Panc1 (cell line): ENCODE measurements at regions not wholly inside any gene's neighbourhood (a gene's known extent, or its start where the extent isn't known, plus 50 kb on each side); places are given as distances from the start of the nearest gene placed in this dataset.

ENCODE experiments used
- ATAC-seq: fragments of 200-7000 bp; cut with Tn5 transposase; 2 replicates; pipeline ENCODE4 v1.9.1; 2020; ENCODE audit warnings: mild to moderate bottlenecking, moderate library complexity
- BruUV-seq: library from RNA; stranded (reverse); fragments of 400-500 nt; replicated peaks from 2 replicates; lab custom pipeline; 2021; lab: Mats Ljungman, UMichigan
- CTCF ChIA-PET: fragments of 300-600 bp; sonication (Branson Sonifier 250); formaldehyde crosslinking; loops from one replicate; lab custom pipeline; 2022; ENCODE audit warnings: antibody characterized with exemption; lab: Charles Lee
- POLR2A ChIA-PET: fragments of 300-600 bp; sonication (Branson Sonifier 250); formaldehyde crosslinking; loops from one replicate; lab custom pipeline; 2022; ENCODE audit warnings: antibody characterized with exemption; lab: Charles Lee
- DNase-seq: peaks from one replicate; pipeline ENCODE4 v3.0.0-alpha.2; 2010; ENCODE audit warnings: low read depth, low spot score
- H3K27ac ChIP-seq: 2 replicates; pipeline ENCODE4 v1.5.1; 2011; ENCODE audit warnings: mild to moderate bottlenecking, low read length, inconsistent platforms
- H3K27me3 ChIP-seq: fragments of 200-500 bp; sonication (Bioruptor generic); 2 replicates; pipeline ENCODE4 v1.6.0; 2014; ENCODE audit warnings: low read length, inconsistent platforms; ENCODE audit not compliant: control insufficient read depth, insufficient read depth
- H3K36me3 ChIP-seq: fragments of 200-500 bp; sonication (Bioruptor generic); 2 replicates; pipeline ENCODE4 v1.5.1; 2014; ENCODE audit warnings: inconsistent platforms, mild to moderate bottlenecking, low read length, moderate library complexity; ENCODE audit not compliant: control insufficient read depth, insufficient read depth
- H3K4me1 ChIP-seq: 2 replicates; pipeline ENCODE4 v1.5.1; 2011; ENCODE audit warnings: inconsistent platforms, mild to moderate bottlenecking, low read length, moderate library complexity; ENCODE audit not compliant: control insufficient read depth, insufficient read depth
- H3K4me3 ChIP-seq, 2 experiments: 2 replicates each; pipeline ENCODE4 v1.5.1; 2011 to 2012; ENCODE audit warnings: low read depth in 2 of 2, low read length in 2 of 2, mild to moderate bottlenecking in 2 of 2, inconsistent platforms in 1 of 2, moderate library complexity in 1 of 2
- H3K9me3 ChIP-seq: fragments of 200-500 bp; sonication (Bioruptor generic); 2 replicates; pipeline ENCODE4 v1.5.1; 2014; ENCODE audit warnings: low read depth, mild to moderate bottlenecking, inconsistent platforms, low read length, moderate library complexity; ENCODE audit not compliant: control insufficient read depth, insufficient read depth
- POLR2AphosphoS5 ChIP-seq: IDR thresholded peaks from 2 replicates; pipeline ENCODE4 v1.6.1; 2012; ENCODE audit warnings: mild to moderate bottlenecking, low read depth, low read length, moderate library complexity
- REST ChIP-seq, 2 experiments: IDR thresholded peaks; 2 replicates each; pipeline ENCODE4 v1.6.1; 2011 to 2012; ENCODE audit warnings: low read depth in 2 of 2, control low read depth in 1 of 2, low read length in 1 of 2, mild to moderate bottlenecking in 1 of 2, moderate library complexity in 1 of 2; ENCODE audit not compliant: insufficient read depth in 1 of 2
- SIN3A ChIP-seq: IDR thresholded peaks from 2 replicates; pipeline ENCODE4 v1.6.1; 2012; ENCODE audit warnings: low read depth, mild to moderate bottlenecking, low read length, moderate library complexity, borderline replicate concordance; ENCODE audit not compliant: insufficient read depth
- TCF7L2 ChIP-seq: IDR thresholded peaks from 2 replicates; pipeline ENCODE4 v1.6.1; 2011; ENCODE audit warnings: mild to moderate bottlenecking, low read depth, low read length, inconsistent platforms
- in situ Hi-C: cut with HindIII; loops from 2 replicates; pipeline ENCODE4 v1.10.0; 2016; ENCODE audit warnings: low sequenced_read_pairs, low pct_unique_long_range_greater_than_20kb
- intact Hi-C: fragments of 100-400 bp; cut with micrococcal nuclease; formaldehyde crosslinking; loops from one replicate; pipeline ENCODE4 v1.10.0; 2022; ENCODE audit not compliant: unreplicated experiment
- TF ChIP-seq, protein P1 (sequence below): fragments of 450-650 bp; IDR thresholded peaks from 2 replicates; pipeline ENCODE4 v1.5.1; 2017; ENCODE audit warnings: mild to moderate bottlenecking

DNA sequence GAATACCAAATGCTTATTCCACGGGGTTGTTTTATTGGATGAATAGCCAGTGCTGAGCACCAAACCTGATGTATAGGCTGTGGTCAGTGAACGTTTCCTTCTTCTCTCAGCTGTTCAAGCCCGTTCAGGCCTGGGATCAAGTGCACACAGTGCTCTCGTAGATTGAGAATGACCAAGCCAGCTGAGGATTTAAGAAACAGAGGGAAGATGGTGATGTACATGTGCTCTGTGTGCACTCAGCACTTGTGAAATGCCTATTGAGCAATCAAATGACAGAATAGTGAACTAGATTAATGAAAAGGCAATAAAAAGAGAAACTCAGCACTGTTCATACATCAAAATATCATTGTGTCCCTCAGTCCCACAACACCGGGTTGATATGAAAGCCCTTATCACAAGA is 302.5 kb downstream of the BMPER start:
- no TSS peak for BruUV-seq

DNA sequence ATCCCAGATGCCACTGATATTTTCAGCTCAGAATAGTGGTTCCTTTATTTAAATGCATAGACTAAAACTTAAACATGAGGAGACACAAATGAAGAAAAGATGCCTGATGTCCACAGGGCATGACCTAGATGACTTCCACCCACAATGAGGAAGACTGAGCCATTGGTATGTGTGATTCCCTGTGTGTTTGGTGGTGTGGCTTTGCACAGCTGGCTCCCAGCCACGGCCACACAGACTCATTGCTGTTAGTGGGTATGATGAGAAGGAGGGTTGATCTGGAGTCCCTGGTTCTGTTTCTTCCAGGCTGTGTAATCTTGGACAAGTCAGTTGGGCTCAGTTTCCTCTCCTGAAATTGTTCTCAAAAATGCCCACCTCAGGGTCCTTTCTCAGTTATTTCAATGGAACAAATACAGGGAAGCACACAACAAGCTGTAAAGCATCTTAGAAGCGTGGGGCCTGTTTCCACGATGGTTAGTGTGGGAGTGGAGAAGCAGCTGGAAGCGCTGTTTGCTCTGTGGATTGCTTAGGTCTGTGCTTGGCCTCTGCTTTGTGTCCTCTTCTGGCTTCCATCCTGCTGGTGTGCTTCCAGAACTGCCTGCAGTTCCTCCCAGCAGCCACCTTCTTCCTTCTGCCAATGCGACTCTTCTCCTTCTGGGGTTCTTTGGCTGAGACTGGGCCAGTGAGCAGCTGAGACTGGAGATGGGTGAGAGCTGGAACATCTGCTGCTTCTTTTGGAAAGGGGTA is 303.7 kb downstream of the BMPER start:
- Histone ChIP-seq H3K36me3 (no peaks in the 10 kb centered on the region), H3K4me3 (no peak overlapping the region), H3K27ac (no peak overlapping the region), H3K9me3 (0 out of 2 replicates have a peak, but pooled peaks cover 3% of the 10 kb centered on the region), H3K27me3 (no peaks in the 10 kb centered on the region; the same call in 1 of the 2 replicates), H3K4me1 (no peaks in the 10 kb centered on the region)
- in situ Hi-C loops (no loop called here), intact Hi-C loops (no loop called here)
- POLR2A ChIA-PET = no interaction called here
- DNase-seq = no peak
- TF ChIP-seq SIN3A (no peak), POLR2AphosphoS5 (no peak), TCF7L2 (no peak), REST (IDR thresholded peaks at IDR 0.05; ENCODE audit: insufficient read depth in 1 of 2, low read depth in 2 of 2, low read length in 1 of 2) (no peak)
- BruUV-seq = no TSS peak
- CTCF ChIA-PET = no interaction called here
- ATAC-seq = no peak

More for the DNA sequence above, 302.5 kb downstream of the BMPER start:
- Histone ChIP-seq H3K4me3 (no peak overlapping the region), H3K4me1 (no peaks in the 10 kb centered on the region), H3K36me3 (no peaks in the 10 kb centered on the region), H3K27ac (no peak overlapping the region), H3K27me3 (no peaks in the 10 kb centered on the region), H3K9me3 (0 out of 2 replicates have a peak, but pooled peaks cover 3% of the 10 kb centered on the region)
- no peak for ATAC-seq
- ChIA-PET CTCF (no interaction called here), POLR2A (no interaction called here)
- intact Hi-C loops (no loop called here), in situ Hi-C loops (no loop called here)
- no peak for DNase-seq
- TF ChIP-seq REST (IDR thresholded peaks at IDR 0.05; ENCODE audit: insufficient read depth in 1 of 2, low read depth in 2 of 2, low read length in 1 of 2) = no peak
- TF ChIP-seq POLR2AphosphoS5 = no peak
- TF ChIP-seq SIN3A = no peak
- TF ChIP-seq, protein P1, sequence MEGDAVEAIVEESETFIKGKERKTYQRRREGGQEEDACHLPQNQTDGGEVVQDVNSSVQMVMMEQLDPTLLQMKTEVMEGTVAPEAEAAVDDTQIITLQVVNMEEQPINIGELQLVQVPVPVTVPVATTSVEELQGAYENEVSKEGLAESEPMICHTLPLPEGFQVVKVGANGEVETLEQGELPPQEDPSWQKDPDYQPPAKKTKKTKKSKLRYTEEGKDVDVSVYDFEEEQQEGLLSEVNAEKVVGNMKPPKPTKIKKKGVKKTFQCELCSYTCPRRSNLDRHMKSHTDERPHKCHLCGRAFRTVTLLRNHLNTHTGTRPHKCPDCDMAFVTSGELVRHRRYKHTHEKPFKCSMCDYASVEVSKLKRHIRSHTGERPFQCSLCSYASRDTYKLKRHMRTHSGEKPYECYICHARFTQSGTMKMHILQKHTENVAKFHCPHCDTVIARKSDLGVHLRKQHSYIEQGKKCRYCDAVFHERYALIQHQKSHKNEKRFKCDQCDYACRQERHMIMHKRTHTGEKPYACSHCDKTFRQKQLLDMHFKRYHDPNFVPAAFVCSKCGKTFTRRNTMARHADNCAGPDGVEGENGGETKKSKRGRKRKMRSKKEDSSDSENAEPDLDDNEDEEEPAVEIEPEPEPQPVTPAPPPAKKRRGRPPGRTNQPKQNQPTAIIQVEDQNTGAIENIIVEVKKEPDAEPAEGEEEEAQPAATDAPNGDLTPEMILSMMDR = no peak
- no peak for TF ChIP-seq TCF7L2
